ENCODE measurements at regions not wholly inside any gene's neighbourhood (a gene's known extent, or its start where the extent isn't known, plus 50 kb on each side); places are given as distances from the start of the nearest gene placed in this dataset.
"Not testable (repeated sequence)": the region's sequence is repeated elsewhere in the genome, so short reads cannot be mapped to it uniquely, and the experiment has no call there.

GRCh38 chr16:79838496-79839259 lies 238.1 kb upstream of the MAF start:
- Mint-ChIP-seq H3K36me3 (ENCODE audit: low read depth) (no peaks in the 10 kb centered on the region), H3K27me3 (peaks cover 9% of the 10 kb centered on the region), H3K4me1 (no peaks in the 10 kb centered on the region), H3K9me3 (no peaks in the 10 kb centered on the region), H3K27ac (no peak overlapping the region), H3K4me3 (no peak overlapping the region)
- ChIA-PET CTCF (no interaction called here), POLR2A (no interaction called here)
- DNase-seq (no peak), ATAC-seq (ENCODE audit: low read depth) (no peak)
- TF ChIP-seq, protein P1, sequence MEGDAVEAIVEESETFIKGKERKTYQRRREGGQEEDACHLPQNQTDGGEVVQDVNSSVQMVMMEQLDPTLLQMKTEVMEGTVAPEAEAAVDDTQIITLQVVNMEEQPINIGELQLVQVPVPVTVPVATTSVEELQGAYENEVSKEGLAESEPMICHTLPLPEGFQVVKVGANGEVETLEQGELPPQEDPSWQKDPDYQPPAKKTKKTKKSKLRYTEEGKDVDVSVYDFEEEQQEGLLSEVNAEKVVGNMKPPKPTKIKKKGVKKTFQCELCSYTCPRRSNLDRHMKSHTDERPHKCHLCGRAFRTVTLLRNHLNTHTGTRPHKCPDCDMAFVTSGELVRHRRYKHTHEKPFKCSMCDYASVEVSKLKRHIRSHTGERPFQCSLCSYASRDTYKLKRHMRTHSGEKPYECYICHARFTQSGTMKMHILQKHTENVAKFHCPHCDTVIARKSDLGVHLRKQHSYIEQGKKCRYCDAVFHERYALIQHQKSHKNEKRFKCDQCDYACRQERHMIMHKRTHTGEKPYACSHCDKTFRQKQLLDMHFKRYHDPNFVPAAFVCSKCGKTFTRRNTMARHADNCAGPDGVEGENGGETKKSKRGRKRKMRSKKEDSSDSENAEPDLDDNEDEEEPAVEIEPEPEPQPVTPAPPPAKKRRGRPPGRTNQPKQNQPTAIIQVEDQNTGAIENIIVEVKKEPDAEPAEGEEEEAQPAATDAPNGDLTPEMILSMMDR (IDR thresholded peaks at IDR 0.05): no peak
- intact Hi-C loops (cut with micrococcal nuclease): no loop called here

GRCh38 chr16:79836144-79836543 lies 235.6 kb upstream of the MAF start:
- DNase-seq (no peak), ATAC-seq (ENCODE audit: low read depth) (no peak)
- Mint-ChIP-seq H3K27me3 (peaks cover 2% of the 10 kb centered on the region), H3K4me3 (no peak overlapping the region), H3K9me3 (no peaks in the 10 kb centered on the region), H3K27ac (no peak overlapping the region), H3K36me3 (ENCODE audit: low read depth) (no peaks in the 10 kb centered on the region), H3K4me1 (no peaks in the 10 kb centered on the region)
- CTCF ChIA-PET: no interaction called here
- POLR2A ChIA-PET: no interaction called here
- intact Hi-C loops (cut with micrococcal nuclease): no loop called here
- TF ChIP-seq, protein P1 (IDR thresholded peaks at IDR 0.05): no peak

GRCh38 chr16:79835194-79835593 lies 234.7 kb upstream of the MAF start:
- H3K36me3 Mint-ChIP-seq (ENCODE audit: low read depth): no peaks in the 10 kb centered on the region
- no peaks in the 10 kb centered on the region for H3K9me3 Mint-ChIP-seq
- H3K27ac Mint-ChIP-seq: no peak overlapping the region
- TF ChIP-seq, protein P1 (IDR thresholded peaks at IDR 0.05): no peak
- H3K4me1 Mint-ChIP-seq: no peaks in the 10 kb centered on the region
- H3K27me3 Mint-ChIP-seq: no peaks in the 10 kb centered on the region
- POLR2A ChIA-PET: no interaction called here
- CTCF ChIA-PET: no interaction called here
- intact Hi-C loops (cut with micrococcal nuclease): no loop called here
- H3K4me3 Mint-ChIP-seq: no peak overlapping the region
- ATAC-seq (ENCODE audit: low read depth): no peak
- DNase-seq: no peak

DNA sequence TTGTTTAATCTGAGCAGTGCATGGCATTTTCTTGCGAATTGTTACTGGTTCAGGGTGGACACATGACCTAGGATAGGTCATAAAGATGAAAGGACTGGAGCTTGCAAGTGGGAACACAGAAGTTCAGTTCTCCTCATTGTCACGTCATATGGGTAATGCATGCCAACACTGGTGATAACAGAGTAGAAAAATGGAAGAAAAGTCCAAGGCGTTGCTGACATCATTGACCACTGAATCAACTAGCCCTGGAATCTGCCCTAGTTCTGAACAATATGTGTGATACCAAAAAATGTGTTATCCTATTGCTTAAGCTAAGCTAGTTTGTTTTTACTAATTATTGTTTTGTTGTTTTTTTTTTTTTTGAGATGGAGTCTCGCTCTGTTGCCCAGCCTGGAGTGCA lies 234.2 kb upstream of the MAF start:
- no peak for ATAC-seq (ENCODE audit: low read depth)
- H3K4me1 Mint-ChIP-seq: no peaks in the 10 kb centered on the region
- no peak overlapping the region for H3K27ac Mint-ChIP-seq
- no peak overlapping the region for H3K4me3 Mint-ChIP-seq
- H3K36me3 Mint-ChIP-seq (ENCODE audit: low read depth): no peaks in the 10 kb centered on the region
- DNase-seq: no peak
- H3K27me3 Mint-ChIP-seq: no peaks in the 10 kb centered on the region
- POLR2A ChIA-PET: no interaction called here
- TF ChIP-seq, protein P1 (IDR thresholded peaks at IDR 0.05): no peak
- H3K9me3 Mint-ChIP-seq: no peaks in the 10 kb centered on the region
- intact Hi-C loops (cut with micrococcal nuclease): no loop called here
- CTCF ChIA-PET: no interaction called here

DNA sequence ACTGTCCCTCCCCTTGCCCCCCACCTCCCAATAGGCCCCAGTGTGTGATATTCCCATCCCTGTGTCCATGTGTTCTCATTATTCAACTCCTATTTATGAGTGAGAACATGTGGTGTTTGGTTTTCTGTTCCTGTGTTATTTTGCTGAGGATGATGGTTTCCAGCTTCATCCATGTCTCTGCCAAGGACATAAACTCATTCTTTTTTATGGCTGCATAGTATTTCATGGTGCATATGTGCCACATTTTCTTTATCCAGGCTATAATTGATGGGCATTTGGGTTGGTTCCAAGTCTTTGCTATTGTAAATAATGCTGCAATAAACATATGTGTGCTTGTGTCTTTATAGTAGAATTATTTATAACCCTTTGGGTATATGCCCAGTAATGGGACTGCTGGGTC lies 233.5 kb upstream of the MAF start:
- ATAC-seq (ENCODE audit: low read depth); H3K9me3 Mint-ChIP-seq; H3K27me3 Mint-ChIP-seq; CTCF ChIA-PET; H3K4me1 Mint-ChIP-seq; H3K4me3 Mint-ChIP-seq; H3K27ac Mint-ChIP-seq; DNase-seq; POLR2A ChIA-PET; intact Hi-C loops (cut with micrococcal nuclease); H3K36me3 Mint-ChIP-seq (ENCODE audit: low read depth): not testable (repeated sequence)

DNA sequence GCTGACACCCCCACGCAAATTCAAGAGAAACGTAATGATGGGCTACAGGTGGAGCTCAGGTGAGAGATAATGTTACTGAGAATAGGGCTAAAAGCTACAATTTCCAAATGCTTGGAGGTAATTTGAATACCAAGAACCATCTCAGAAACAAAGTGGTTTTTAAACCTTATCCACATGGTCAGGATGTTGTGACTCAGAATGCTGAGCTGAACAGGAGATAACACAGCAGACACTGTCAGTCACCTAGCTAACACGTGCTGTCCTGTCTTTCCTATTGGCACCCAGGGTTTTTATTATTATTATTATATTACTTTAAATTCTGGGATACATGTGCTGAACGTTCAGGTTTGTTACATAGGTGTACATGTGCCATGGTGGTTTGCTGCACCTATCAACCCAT lies 233.0 kb upstream of the MAF start:
- H3K4me1 Mint-ChIP-seq: no peaks in the 10 kb centered on the region
- DNase-seq (no peak), ATAC-seq (ENCODE audit: low read depth) (no peak)
- H3K9me3 Mint-ChIP-seq: no peaks in the 10 kb centered on the region
- POLR2A ChIA-PET: no interaction called here
- no peak overlapping the region for H3K27ac Mint-ChIP-seq
- TF ChIP-seq, protein P1 (IDR thresholded peaks at IDR 0.05): no peak
- CTCF ChIA-PET: no interaction called here
- H3K4me3 Mint-ChIP-seq: no peak overlapping the region
- intact Hi-C loops (cut with micrococcal nuclease): no loop called here
- no peaks in the 10 kb centered on the region for H3K27me3 Mint-ChIP-seq
- no peaks in the 10 kb centered on the region for H3K36me3 Mint-ChIP-seq (ENCODE audit: low read depth)
